Fibroblast of lung (primary cell): ENCODE measurements at regions not wholly inside any gene's neighbourhood (a gene's known extent, or its start where the extent isn't known, plus 50 kb on each side); places are given as distances from the start of the nearest gene placed in this dataset.
A peak's percentile ranks its signal among the peaks of the same experiment; 100 is the strongest.

Experiments used
- DNase-seq, 2 donors: peaks; one replicate each; pipeline versions ENCODE4 v3.0.0 to v3.0.0-alpha.2; 2010; ENCODE audit warnings: low read depth in 2 of 2
- H2AFZ ChIP-seq: 2 replicates; pipeline ENCODE4 v1.5.1; 2012; ENCODE audit warnings: low read length, control low read depth, inconsistent platforms
- H3K27ac ChIP-seq: 2 replicates; pipeline ENCODE4 v1.5.1; 2011; ENCODE audit warnings: low read length, control low read depth; ENCODE audit not compliant: insufficient read depth
- H3K27me3 ChIP-seq: 2 replicates; pipeline ENCODE4 v1.5.1; 2011; ENCODE audit warnings: mild to moderate bottlenecking, low read length; ENCODE audit not compliant: control insufficient read depth, insufficient read depth
- H3K36me3 ChIP-seq: 2 replicates; pipeline ENCODE4 v1.5.1; 2011; ENCODE audit warnings: low read length; ENCODE audit not compliant: control insufficient read depth, insufficient read depth
- H3K4me1 ChIP-seq: 2 replicates; pipeline ENCODE4 v1.5.1; 2011; ENCODE audit warnings: low read length; ENCODE audit not compliant: control insufficient read depth, insufficient read depth; ENCODE audit errors: extremely low read depth
- H3K4me2 ChIP-seq: 2 replicates; pipeline ENCODE4 v1.5.1; 2011; ENCODE audit warnings: low read length, control low read depth; ENCODE audit not compliant: insufficient read depth; ENCODE audit errors: extremely low read depth
- H3K4me3 ChIP-seq, 4 experiments: fragments of 200-600 bp in 1 of 4; sonication (generic) in 1 of 4; replicated peaks in 1 of 4; 2 replicates each; pipeline ENCODE4 v1.5.1; 2011 to 2016; ENCODE audit warnings: low read length in 4 of 4, low read depth in 3 of 4, mild to moderate bottlenecking in 3 of 4, control low read depth in 2 of 4, inconsistent platforms in 1 of 4, mixed read lengths in 1 of 4; ENCODE audit not compliant: insufficient read depth in 1 of 4; ENCODE audit errors: control extremely low read depth in 1 of 4
- H3K79me2 ChIP-seq: 2 replicates; pipeline ENCODE4 v1.5.1; 2012; ENCODE audit warnings: mild to moderate bottlenecking, low read length, inconsistent platforms; ENCODE audit not compliant: control insufficient read depth, insufficient read depth
- H3K9ac ChIP-seq: 2 replicates; pipeline ENCODE4 v1.5.1; 2011; ENCODE audit warnings: mild to moderate bottlenecking, low read length, control low read depth; ENCODE audit not compliant: insufficient read depth
- H3K9me3 ChIP-seq: 2 replicates; pipeline ENCODE4 v1.5.1; 2012; ENCODE audit warnings: low read depth, low read length; ENCODE audit not compliant: control insufficient read depth, insufficient read depth
- H4K20me1 ChIP-seq: 2 replicates; pipeline ENCODE4 v1.5.1; 2011; ENCODE audit warnings: low read length; ENCODE audit not compliant: control insufficient read depth, insufficient read depth; ENCODE audit errors: extremely low read depth
- EZH2 ChIP-seq: IDR thresholded peaks from 2 replicates; pipeline ENCODE4 v1.5.1; 2012; ENCODE audit warnings: low read length, control low read depth, mild to moderate bottlenecking; ENCODE audit errors: missing control alignments
- TF ChIP-seq, protein P1 (sequence below), 2 donors: IDR thresholded peaks in 1 of 2; conservative IDR thresholded peaks in 1 of 2; 1 replicate in 1 of 2; 2 replicates in 1 of 2; pipeline ENCODE4 v1.5.1; 2011 to 2012; ENCODE audit warnings: low read length in 2 of 2, control low read depth in 1 of 2, inconsistent platforms in 1 of 2, low read depth in 1 of 2, mild to moderate bottlenecking in 1 of 2

DNA sequence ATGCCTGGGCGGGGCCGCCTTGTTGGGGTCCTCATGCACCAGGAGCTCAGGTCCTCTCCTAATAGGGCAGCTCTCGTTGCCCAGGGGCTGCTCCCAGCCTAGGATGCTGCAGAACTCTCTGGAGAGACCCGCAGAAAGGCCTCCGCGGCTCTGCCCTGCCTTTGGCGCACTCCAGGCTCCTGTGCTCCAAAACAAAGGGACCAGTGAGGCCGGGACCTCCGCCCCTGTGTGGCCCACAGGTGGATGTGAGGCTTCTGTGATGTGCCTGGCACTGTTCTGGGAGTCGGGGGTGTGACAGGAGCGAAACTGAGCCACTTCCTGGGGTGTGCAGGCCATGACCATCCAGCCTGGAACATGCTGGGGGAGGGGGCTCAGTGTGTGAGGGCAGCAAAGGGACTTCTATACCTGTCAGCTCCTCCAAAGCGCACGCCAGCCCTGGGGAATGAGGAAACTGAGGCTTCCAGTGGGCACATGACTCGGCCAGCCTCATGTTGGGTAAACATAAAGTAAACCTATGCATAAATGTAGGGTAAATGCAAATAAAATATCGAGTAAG is 153.2 kb downstream of the IRF8 start:
- Histone ChIP-seq H3K4me2 (no peak overlapping the region), H3K27me3 (peaks cover 18% of the 10 kb centered on the region)

DNA sequence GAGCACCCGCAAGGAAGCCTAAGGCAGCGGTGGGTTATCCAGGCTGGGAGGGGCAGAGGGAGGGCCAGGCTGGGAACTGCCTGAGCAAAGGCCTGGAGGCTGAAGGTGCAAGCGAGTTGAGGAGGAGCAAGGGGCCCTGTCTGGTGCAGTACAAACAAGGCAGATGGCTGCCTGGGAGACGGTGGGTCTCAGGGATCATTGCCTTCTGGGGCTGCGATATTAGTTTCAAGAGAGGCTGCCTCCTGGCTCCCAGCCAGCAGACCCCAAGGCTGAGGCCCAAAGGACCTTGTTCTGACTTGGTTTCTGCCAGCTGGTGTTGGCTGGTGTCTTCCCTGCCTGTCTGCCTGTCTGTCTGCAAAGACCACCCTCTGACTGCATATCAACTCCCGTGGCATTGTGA is 154.0 kb downstream of the IRF8 start:
- H3K79me2 ChIP-seq: no peaks in the 10 kb centered on the region
- no peak overlapping the region for H3K4me2 ChIP-seq
- H3K9ac ChIP-seq: no peak overlapping the region
- H3K27me3 ChIP-seq: peaks cover 15% of the 10 kb centered on the region
- no peaks in the 10 kb centered on the region for H3K9me3 ChIP-seq
- no peak for DNase-seq
- no peaks in the 10 kb centered on the region for H3K36me3 ChIP-seq
- H3K4me3 ChIP-seq: no peak overlapping the region
- no peaks in the 10 kb centered on the region for H4K20me1 ChIP-seq
- no peaks in the 10 kb centered on the region for H3K4me1 ChIP-seq
- TF ChIP-seq, protein P1, sequence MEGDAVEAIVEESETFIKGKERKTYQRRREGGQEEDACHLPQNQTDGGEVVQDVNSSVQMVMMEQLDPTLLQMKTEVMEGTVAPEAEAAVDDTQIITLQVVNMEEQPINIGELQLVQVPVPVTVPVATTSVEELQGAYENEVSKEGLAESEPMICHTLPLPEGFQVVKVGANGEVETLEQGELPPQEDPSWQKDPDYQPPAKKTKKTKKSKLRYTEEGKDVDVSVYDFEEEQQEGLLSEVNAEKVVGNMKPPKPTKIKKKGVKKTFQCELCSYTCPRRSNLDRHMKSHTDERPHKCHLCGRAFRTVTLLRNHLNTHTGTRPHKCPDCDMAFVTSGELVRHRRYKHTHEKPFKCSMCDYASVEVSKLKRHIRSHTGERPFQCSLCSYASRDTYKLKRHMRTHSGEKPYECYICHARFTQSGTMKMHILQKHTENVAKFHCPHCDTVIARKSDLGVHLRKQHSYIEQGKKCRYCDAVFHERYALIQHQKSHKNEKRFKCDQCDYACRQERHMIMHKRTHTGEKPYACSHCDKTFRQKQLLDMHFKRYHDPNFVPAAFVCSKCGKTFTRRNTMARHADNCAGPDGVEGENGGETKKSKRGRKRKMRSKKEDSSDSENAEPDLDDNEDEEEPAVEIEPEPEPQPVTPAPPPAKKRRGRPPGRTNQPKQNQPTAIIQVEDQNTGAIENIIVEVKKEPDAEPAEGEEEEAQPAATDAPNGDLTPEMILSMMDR (conservative IDR thresholded peaks at IDR 0.05 in 1 of 2, IDR thresholded peaks at IDR 0.05 in 1 of 2; ENCODE audit: low read depth in 1 of 2, low read length in 2 of 2): no peak
- no peak for TF ChIP-seq EZH2
- no peak overlapping the region for H2AFZ ChIP-seq
- H3K27ac ChIP-seq: no peak overlapping the region

More for the DNA sequence above, 153.2 kb downstream of the IRF8 start:
- H3K9me3 ChIP-seq: no peaks in the 10 kb centered on the region
- no peak overlapping the region for H3K9ac ChIP-seq
- H4K20me1 ChIP-seq: no peaks in the 10 kb centered on the region
- no peaks in the 10 kb centered on the region for H3K36me3 ChIP-seq
- TF ChIP-seq EZH2: no peak
- TF ChIP-seq, protein P1 (conservative IDR thresholded peaks at IDR 0.05 in 1 of 2, IDR thresholded peaks at IDR 0.05 in 1 of 2; ENCODE audit: low read depth in 1 of 2, low read length in 2 of 2): no peak
- H3K4me1 ChIP-seq: no peaks in the 10 kb centered on the region
- no peak for DNase-seq
- H3K27ac ChIP-seq: no peak overlapping the region
- H3K4me3 ChIP-seq: no peak overlapping the region
- no peaks in the 10 kb centered on the region for H3K79me2 ChIP-seq
- no peak overlapping the region for H2AFZ ChIP-seq

DNA sequence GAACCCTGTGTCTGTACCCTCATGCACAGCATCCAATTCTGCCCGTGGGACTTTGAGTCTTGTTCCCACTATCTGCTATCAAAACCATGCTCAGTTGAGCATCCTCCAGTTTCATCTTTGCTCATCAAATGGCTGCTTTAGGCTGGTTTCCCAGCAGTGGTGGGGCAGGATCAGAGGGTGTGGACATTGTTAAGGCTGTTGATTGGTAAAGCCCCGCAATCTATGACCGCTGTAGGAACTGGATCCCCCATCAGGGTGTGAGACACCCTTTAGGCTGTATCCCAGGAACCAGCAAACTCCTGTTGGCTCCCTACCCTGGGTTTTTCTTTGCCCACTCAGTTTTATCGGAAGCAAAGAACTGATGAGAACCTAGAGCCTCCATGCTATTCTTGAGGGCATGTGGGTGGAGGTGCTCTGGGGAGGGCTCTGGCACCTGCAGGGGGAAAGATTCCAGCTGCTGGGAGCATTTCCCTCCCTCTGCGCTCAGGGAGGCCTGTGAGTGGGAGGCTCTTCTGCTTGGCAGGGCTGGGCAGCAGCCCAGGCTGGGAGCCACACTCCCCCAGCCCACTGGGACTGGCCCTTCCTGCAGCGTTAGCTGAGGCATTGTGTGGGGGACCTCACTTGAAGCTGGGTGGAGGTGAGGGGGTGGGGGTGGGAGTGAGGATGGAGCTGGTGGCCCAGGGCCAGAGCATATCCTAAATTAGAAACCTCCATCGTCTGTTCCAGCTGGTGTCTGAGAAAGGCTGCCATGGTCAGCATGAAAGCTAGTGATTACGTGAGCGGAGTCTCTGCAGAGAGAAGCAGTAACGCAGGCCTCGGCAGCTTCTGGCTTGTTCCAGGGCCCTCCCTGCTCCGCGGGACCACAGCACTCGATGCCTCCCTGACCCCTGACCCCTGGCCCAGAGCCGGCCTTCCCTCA is 160.6 kb downstream of the IRF8 start:
- Histone ChIP-seq H4K20me1 (no peaks in the 10 kb centered on the region), H3K36me3 (no peaks in the 10 kb centered on the region), H3K9ac (no peak overlapping the region), H2AFZ (no peak overlapping the region), H3K79me2 (no peaks in the 10 kb centered on the region), H3K27ac (no peak overlapping the region), H3K4me2 (no peak overlapping the region), H3K9me3 (no peaks in the 10 kb centered on the region), H3K4me1 (no peaks in the 10 kb centered on the region), H3K4me3 (no peak overlapping the region), H3K27me3 (peaks cover 13% of the 10 kb centered on the region)
- TF ChIP-seq EZH2: no peak
- TF ChIP-seq, protein P1 (conservative IDR thresholded peaks at IDR 0.05 in 1 of 2, IDR thresholded peaks at IDR 0.05 in 1 of 2; ENCODE audit: low read depth in 1 of 2, low read length in 2 of 2): no peak
- peak in 1 of 2 donors; percentile 47 for DNase-seq
